HFF-Myc (cell line): ENCODE measurements at regions not wholly inside any gene's neighbourhood (a gene's known extent, or its start where the extent isn't known, plus 50 kb on each side); places are given as distances from the start of the nearest gene placed in this dataset.
"Not testable (repeated sequence)": the region's sequence is repeated elsewhere in the genome, so short reads cannot be mapped to it uniquely, and the experiment has no call there.

Experiments used
- DNase-seq: peaks from one replicate; pipeline ENCODE4 v3.0.0-alpha.2; 2011; ENCODE audit warnings: low read depth; ENCODE audit errors: extremely low read depth
- H3K4me3 ChIP-seq: replicated peaks from 2 replicates; pipeline ENCODE4 v1.5.1; 2011; ENCODE audit warnings: low read depth, mild to moderate bottlenecking, control low read depth, low read length
- TF ChIP-seq, protein P1 (sequence below): IDR thresholded peaks from 2 replicates; pipeline ENCODE4 v1.5.1; 2012; ENCODE audit warnings: mild to moderate bottlenecking, low read depth, low read length, control low read depth; ENCODE audit errors: missing control alignments

DNA sequence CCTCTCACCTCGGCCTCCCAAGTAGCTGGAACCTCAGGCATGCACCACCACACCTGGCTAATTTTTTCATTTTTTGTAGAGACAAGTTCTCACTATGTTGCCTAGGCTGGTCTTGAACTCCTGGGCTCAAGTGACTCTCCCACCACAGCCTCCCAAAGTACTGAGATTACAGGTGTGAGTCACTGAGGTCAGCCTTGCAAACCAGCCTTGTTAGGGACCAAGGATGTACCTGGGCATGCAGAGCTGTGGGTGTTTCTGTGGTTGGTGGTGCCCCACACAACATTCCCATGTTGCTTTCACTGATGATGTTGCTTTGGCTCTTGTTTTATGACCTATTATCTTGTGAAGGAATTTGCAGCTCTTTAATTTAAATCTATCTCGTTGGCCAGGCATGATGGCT, 54.8 kb downstream of the OTUD1 start:
- H3K4me3 ChIP-seq: no peak overlapping the region
- DNase-seq: no peak
- TF ChIP-seq, protein P1, sequence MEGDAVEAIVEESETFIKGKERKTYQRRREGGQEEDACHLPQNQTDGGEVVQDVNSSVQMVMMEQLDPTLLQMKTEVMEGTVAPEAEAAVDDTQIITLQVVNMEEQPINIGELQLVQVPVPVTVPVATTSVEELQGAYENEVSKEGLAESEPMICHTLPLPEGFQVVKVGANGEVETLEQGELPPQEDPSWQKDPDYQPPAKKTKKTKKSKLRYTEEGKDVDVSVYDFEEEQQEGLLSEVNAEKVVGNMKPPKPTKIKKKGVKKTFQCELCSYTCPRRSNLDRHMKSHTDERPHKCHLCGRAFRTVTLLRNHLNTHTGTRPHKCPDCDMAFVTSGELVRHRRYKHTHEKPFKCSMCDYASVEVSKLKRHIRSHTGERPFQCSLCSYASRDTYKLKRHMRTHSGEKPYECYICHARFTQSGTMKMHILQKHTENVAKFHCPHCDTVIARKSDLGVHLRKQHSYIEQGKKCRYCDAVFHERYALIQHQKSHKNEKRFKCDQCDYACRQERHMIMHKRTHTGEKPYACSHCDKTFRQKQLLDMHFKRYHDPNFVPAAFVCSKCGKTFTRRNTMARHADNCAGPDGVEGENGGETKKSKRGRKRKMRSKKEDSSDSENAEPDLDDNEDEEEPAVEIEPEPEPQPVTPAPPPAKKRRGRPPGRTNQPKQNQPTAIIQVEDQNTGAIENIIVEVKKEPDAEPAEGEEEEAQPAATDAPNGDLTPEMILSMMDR: no peak

DNA sequence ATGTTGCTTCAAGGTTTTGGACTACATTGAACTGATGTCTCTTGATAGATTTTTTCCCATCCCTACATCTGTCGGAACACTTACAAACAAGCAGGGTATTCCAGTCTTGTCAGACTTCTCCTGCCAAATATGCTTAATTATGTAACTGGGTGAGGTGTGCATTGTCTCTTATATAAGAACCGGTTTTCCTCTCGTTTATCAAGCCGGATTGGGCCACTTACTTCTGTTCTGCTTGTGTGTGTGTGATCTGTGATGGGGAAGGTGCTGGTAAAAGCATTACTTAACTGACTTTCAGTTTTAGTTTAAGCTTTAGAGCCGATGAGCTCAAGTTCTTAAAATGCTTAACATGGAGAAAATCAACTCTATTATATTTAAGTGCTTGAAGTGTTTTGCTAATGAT, 57.9 kb downstream of the OTUD1 start:
- TF ChIP-seq, protein P1: no peak
- no peak overlapping the region for H3K4me3 ChIP-seq
- no peak for DNase-seq

DNA sequence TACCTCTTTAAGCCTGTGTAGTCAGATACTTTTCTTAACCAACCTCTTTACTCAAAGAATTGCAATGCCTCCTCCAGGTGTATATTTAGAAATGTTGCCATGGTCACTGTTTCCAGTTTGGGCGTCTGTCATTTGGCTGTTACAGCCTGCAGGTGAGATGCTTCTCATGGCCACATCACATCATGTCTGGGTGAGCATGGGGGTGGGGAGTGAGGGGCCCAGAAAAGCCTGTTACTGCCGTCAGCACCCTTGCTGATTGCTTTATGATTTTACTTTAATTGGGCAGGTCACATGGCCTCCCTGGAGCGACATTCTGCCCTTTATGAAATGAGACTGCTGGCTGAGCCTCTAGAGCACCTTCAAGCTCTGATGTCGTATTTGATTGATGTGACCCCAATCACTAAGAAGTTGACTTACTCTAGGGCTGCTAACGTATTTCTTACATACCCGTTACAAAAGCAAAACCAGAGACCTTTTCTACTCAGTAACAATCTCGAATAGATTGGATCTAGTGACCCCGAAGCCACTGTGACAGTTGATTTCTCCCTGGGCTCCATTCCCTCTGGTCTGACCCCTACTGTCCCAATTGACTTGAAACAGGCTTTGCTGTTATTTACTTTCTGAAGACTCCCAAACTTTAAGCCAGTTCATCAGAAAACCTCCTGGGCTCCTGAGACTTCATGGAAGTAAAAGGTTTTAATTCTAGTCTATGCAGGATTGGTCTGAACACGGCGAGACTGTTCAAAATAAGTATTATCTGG, 60.7 kb downstream of the OTUD1 start:
- DNase-seq: no peak
- TF ChIP-seq, protein P1: no peak
- H3K4me3 ChIP-seq: no peak overlapping the region

DNA sequence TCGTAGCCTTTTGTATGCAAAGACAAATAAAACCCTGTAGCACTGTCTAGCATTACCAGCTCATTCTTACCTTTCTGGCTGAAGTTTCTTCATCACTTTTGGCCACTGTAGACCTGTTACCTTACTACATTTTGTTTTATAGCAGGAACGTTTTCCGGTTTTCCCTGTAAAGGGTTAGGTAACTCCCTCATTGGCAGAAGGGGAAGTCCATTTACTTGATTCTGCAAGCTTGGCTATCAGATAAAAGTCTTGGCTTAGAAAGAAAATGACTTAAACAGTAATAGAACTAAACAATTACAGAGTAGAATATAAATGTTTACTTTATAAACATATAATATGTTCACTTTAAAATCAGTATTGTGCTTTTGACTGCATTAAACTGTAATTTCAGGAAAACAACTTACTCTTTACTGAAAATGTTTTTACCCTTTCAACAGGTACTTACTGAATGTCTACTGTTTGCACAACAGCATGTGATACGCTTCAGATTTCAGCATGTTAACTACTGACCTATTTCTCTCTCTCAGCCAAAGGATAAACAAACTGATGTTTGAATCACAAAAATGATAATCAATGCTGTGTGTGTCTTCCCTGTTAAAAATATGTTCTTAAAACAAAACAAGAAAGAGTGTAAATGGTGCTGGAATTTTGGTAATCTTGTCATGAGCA, 67.1 kb downstream of the OTUD1 start:
- DNase-seq: no peak

DNA sequence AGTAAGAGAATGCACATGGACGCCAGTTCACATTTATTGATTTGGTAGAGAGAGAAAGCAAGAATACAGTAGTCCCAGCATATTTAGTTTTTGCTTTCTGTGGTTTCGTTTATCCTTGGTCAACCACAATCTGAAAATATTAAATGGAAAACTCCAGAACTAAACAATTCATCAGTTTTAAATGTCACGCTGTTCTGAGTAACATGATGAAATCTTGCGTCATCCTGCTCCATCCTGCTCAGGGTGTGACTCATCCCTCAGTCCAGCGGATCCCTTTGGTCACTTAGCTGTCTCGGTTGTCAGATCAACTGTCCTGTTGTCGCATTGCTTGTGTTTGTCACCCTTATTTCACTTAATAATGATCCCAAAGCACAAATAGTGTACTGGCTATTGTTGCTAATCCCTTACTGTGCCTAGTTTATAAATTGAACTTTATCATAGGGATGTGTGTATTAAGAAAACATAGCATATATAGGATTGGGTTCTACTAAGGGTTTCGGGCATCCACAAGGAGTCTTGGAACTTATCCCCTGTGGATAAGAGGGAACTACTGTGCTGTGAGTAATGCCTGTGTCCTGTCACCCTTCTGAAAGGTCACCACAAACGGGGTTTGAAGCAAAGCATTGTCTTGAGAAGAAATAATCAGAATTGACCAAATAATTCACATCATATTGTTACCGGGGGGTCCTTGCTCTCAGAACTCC, 73.6 kb downstream of the OTUD1 start:
- DNase-seq: no peak
- TF ChIP-seq, protein P1: no peak
- H3K4me3 ChIP-seq: no peak overlapping the region

More for the DNA sequence above, 67.1 kb downstream of the OTUD1 start:
- TF ChIP-seq, protein P1: no peak
- H3K4me3 ChIP-seq: no peak overlapping the region

- H3K4me3 ChIP-seq, DNase-seq: not testable (repeated sequence)
Observed at GRCh38 chr10:23513621-23514020, 74.7 kb downstream of the OTUD1 start.

DNA sequence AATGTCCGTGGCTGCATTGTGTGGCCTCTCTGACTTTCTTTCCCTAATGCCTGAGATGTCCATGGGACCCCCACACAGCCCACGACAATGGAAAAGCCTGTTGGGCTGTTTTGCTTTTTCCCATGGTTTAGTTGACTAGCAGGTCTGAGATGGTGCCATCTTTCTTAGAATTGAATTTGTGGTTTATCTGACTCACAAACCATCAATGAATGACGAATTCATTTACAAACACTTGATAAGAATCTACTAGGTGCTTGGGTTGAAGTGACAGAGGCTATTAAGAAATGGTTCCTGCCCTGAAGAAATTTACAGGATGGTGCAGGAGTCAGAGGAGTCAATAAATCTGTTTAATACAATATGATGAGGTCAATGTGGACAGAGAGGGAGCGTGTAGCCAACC, 75.4 kb downstream of the OTUD1 start:
- TF ChIP-seq, protein P1: no peak
- no peak for DNase-seq
- H3K4me3 ChIP-seq: no peak overlapping the region
